Keratinocyte (primary cell): ENCODE measurements at regions not wholly inside any gene's neighbourhood (a gene's known extent, or its start where the extent isn't known, plus 50 kb on each side); places are given as distances from the start of the nearest gene placed in this dataset.
"Not testable (repeated sequence)": the region's sequence is repeated elsewhere in the genome, so short reads cannot be mapped to it uniquely, and the experiment has no call there.

Source experiments
- DNase-seq: peaks from one replicate; pipeline ENCODE4 v3.0.0-alpha.2; 2011; ENCODE audit warnings: low read depth, missing footprints, low spot score
- FAIRE-seq: peaks from 2 replicates; lab custom pipeline; 2011; peaks lifted over from hg19 to GRCh38; lab: Jason Lieb, UNC
- H2AFZ ChIP-seq: 2 replicates; pipeline ENCODE4 v1.6.0; 2012; ENCODE audit warnings: low read length, control low read depth, inconsistent platforms; ENCODE audit not compliant: control insufficient read depth
- H3K27ac ChIP-seq: 2 replicates; pipeline ENCODE4 v1.5.1; 2011; ENCODE audit warnings: low read length; ENCODE audit not compliant: control insufficient read depth, insufficient read depth
- H3K27me3 ChIP-seq: 3 replicates; pipeline ENCODE4 v1.6.0; 2011; ENCODE audit warnings: low read length; ENCODE audit not compliant: control insufficient read depth, insufficient read depth; ENCODE audit errors: extremely low read depth
- H3K36me3 ChIP-seq, 2 experiments: 2 replicates in 1 of 2; 3 replicates in 1 of 2; pipeline ENCODE4 v1.5.1; 2011; ENCODE audit warnings: low read length in 2 of 2, mild to moderate bottlenecking in 1 of 2; ENCODE audit not compliant: control insufficient read depth in 2 of 2, insufficient read depth in 2 of 2; ENCODE audit errors: extremely low read depth in 1 of 2
- H3K4me1 ChIP-seq: 3 replicates; pipeline ENCODE4 v1.5.1; 2011; ENCODE audit warnings: low read length; ENCODE audit not compliant: control insufficient read depth, insufficient read depth; ENCODE audit errors: extremely low read depth
- H3K4me2 ChIP-seq: 3 replicates; pipeline ENCODE4 v1.6.0; 2011; ENCODE audit warnings: low read depth, low read length; ENCODE audit not compliant: control insufficient read depth, insufficient read depth; ENCODE audit errors: extremely low read depth
- H3K4me3 ChIP-seq, 3 experiments: fragments of 200-600 bp in 1 of 3; sonication (generic) in 1 of 3; 2 replicates in 2 of 3; 3 replicates in 1 of 3; pipeline ENCODE4 v1.5.1; 2011 to 2016; ENCODE audit warnings: low read length in 3 of 3, mild to moderate bottlenecking in 3 of 3, control low read depth in 2 of 3, inconsistent platforms in 1 of 3, low read depth in 1 of 3, mixed read lengths in 1 of 3, mixed run types in 1 of 3, moderate library complexity in 1 of 3; ENCODE audit not compliant: control insufficient read depth in 2 of 3, insufficient read depth in 2 of 3; ENCODE audit errors: extremely low read depth in 1 of 3
- H3K79me2 ChIP-seq: 2 replicates; pipeline ENCODE4 v1.6.0; 2012; ENCODE audit warnings: low read length; ENCODE audit not compliant: control insufficient read depth, insufficient read depth
- H3K9ac ChIP-seq: 3 replicates; pipeline ENCODE4 v1.6.0; 2011; ENCODE audit warnings: low read length; ENCODE audit not compliant: control insufficient read depth, insufficient read depth; ENCODE audit errors: extremely low read depth
- H3K9me1 ChIP-seq: 3 replicates; pipeline ENCODE4 v1.6.0; 2011; ENCODE audit warnings: low read length; ENCODE audit not compliant: control insufficient read depth, insufficient read depth; ENCODE audit errors: extremely low read depth
- H3K9me3 ChIP-seq: 2 replicates; pipeline ENCODE4 v1.5.1; 2012; ENCODE audit warnings: low read depth, low read length; ENCODE audit not compliant: control insufficient read depth
- H4K20me1 ChIP-seq: 3 replicates; pipeline ENCODE4 v1.6.0; 2011; ENCODE audit warnings: low read length; ENCODE audit not compliant: control insufficient read depth, insufficient read depth; ENCODE audit errors: extremely low read depth
- CTCF ChIP-seq, 3 experiments: IDR thresholded peaks in 1 of 3; conservative IDR thresholded peaks in 1 of 3; optimal IDR thresholded peaks in 1 of 3; 2 replicates in 2 of 3; 3 replicates in 1 of 3; pipeline versions ENCODE3 to v1.5.1; 2011; ENCODE audit warnings: low read length in 3 of 3, mild to moderate bottlenecking in 3 of 3, moderate library complexity in 2 of 3, control low read depth in 1 of 3, inconsistent platforms in 1 of 3; ENCODE audit not compliant: insufficient read depth in 2 of 3; ENCODE audit errors: extremely low read depth in 1 of 3
- EZH2 ChIP-seq: IDR thresholded peaks from one replicate; pipeline ENCODE4 v1.6.1; 2012; ENCODE audit warnings: inconsistent platforms, mild to moderate bottlenecking, low read length, moderate library complexity
- dilution Hi-C: fragments of 300-500 bp; cut with MboI; formaldehyde crosslinking; loops from one replicate; pipeline ENCODE4 v1.7.0; 2020; ENCODE audit warnings: low sequenced_read_pairs; ENCODE audit not compliant: extremely low pct_ligation_motif_present

GRCh38 chr9:22175972-22176545, 167.0 kb upstream of the CDKN2B start:
- TF ChIP-seq EZH2 (no peak), CTCF (optimal IDR thresholded peaks at IDR 0.05 in 1 of 3, IDR thresholded peaks at IDR 0.05 in 1 of 3, conservative IDR thresholded peaks at IDR 0.05 in 1 of 3; ENCODE audit: extremely low read depth in 1 of 3, insufficient read depth in 2 of 3, low read length in 3 of 3) (no peak)
- no peaks in the 10 kb centered on the region for H3K9me1 ChIP-seq
- H4K20me1 ChIP-seq = no peaks in the 10 kb centered on the region
- no peak overlapping the region for H3K9ac ChIP-seq
- no peak overlapping the region for H2AFZ ChIP-seq
- no peaks in the 10 kb centered on the region for H3K27me3 ChIP-seq
- no peaks in the 10 kb centered on the region for H3K36me3 ChIP-seq
- H3K79me2 ChIP-seq = no peaks in the 10 kb centered on the region
- no peak overlapping the region for H3K4me3 ChIP-seq
- dilution Hi-C loops = no loop called here
- no peak overlapping the region for H3K27ac ChIP-seq
- H3K4me1 ChIP-seq = no peaks in the 10 kb centered on the region
- H3K4me2 ChIP-seq = no peak overlapping the region
- no peaks in the 10 kb centered on the region for H3K9me3 ChIP-seq
- FAIRE-seq (no peak), DNase-seq (no peak)

GRCh38 chr9:22181021-22181420, 171.9 kb upstream of the CDKN2B start:
- H3K27ac ChIP-seq, H3K9me1 ChIP-seq, H3K4me3 ChIP-seq, FAIRE-seq, H2AFZ ChIP-seq, H3K79me2 ChIP-seq, dilution Hi-C loops, H4K20me1 ChIP-seq, DNase-seq, H3K36me3 ChIP-seq, H3K9ac ChIP-seq, H3K4me1 ChIP-seq, H3K27me3 ChIP-seq, H3K4me2 ChIP-seq, H3K9me3 ChIP-seq: not testable (repeated sequence)

- Histone ChIP-seq H3K79me2 (no peaks in the 10 kb centered on the region), H3K9me1 (no peaks in the 10 kb centered on the region), H3K4me1 (no peaks in the 10 kb centered on the region), H3K27ac (no peak overlapping the region), H4K20me1 (no peaks in the 10 kb centered on the region), H3K36me3 (no peaks in the 10 kb centered on the region), H3K9me3 (no peaks in the 10 kb centered on the region), H3K4me3 (no peak overlapping the region), H3K27me3 (no peaks in the 10 kb centered on the region), H3K9ac (no peak overlapping the region), H2AFZ (no peak overlapping the region), H3K4me2 (no peak overlapping the region)
- dilution Hi-C loops = no loop called here
- TF ChIP-seq CTCF (optimal IDR thresholded peaks at IDR 0.05 in 1 of 3, IDR thresholded peaks at IDR 0.05 in 1 of 3, conservative IDR thresholded peaks at IDR 0.05 in 1 of 3; ENCODE audit: extremely low read depth in 1 of 3, insufficient read depth in 2 of 3, low read length in 3 of 3) (no peak), EZH2 (no peak)
- no peak for FAIRE-seq
- DNase-seq = no peak
These were observed 180.4 kb upstream of the CDKN2B start for GRCh38 chr9:22189471-22189870.

- H3K27ac ChIP-seq, H3K4me3 ChIP-seq, H4K20me1 ChIP-seq, FAIRE-seq, H2AFZ ChIP-seq, H3K9ac ChIP-seq, dilution Hi-C loops, H3K9me3 ChIP-seq, H3K4me2 ChIP-seq, H3K36me3 ChIP-seq, H3K4me1 ChIP-seq, H3K9me1 ChIP-seq, H3K27me3 ChIP-seq, DNase-seq, H3K79me2 ChIP-seq: not testable (repeated sequence)
These were observed 187.9 kb upstream of the CDKN2B start for GRCh38 chr9:22197000-22197399.
